HEK293 (cell line): ENCODE measurements at regions not wholly inside any gene's neighbourhood (a gene's known extent, or its start where the extent isn't known, plus 50 kb on each side); places are given as distances from the start of the nearest gene placed in this dataset.
A peak's percentile ranks its signal among the peaks of the same experiment; 100 is the strongest.

Source experiments
- CTCF ChIA-PET: fragments of 350-600 bp; formaldehyde crosslinking; extraction: SDS; loops from one replicate; lab custom pipeline; 2021; ENCODE audit warnings: antibody characterized with exemption; lab: Yijun Ruan, JAX
- POLR2A ChIA-PET: fragments of 300-600 bp; formaldehyde crosslinking; extraction: SDS; loops from one replicate; lab custom pipeline; 2020; ENCODE audit warnings: antibody characterized with exemption, inconsistent platforms; lab: Yijun Ruan, JAX
- H3K27ac ChIP-seq: fragments of 200-500 bp; sonication (Bioruptor generic); 2 replicates; pipeline ENCODE4 v1.5.1; 2014; ENCODE audit warnings: low read depth, low read length, control low read depth, inconsistent platforms; ENCODE audit errors: extremely low read depth
- H3K36me3 ChIP-seq, 2 experiments: fragments of 200-500 bp in 1 of 2; sonication (Bioruptor generic) in 1 of 2; 1 replicate in 1 of 2; 2 replicates in 1 of 2; pipeline ENCODE4 v1.5.1; 2014 to 2017; ENCODE audit warnings: inconsistent platforms in 2 of 2, low read length in 2 of 2; ENCODE audit not compliant: control insufficient read depth in 2 of 2, insufficient read depth in 1 of 2
- H3K4me1 ChIP-seq: fragments of 200-500 bp; sonication (Bioruptor generic); 2 replicates; pipeline ENCODE4 v1.5.1; 2014; ENCODE audit warnings: mild to moderate bottlenecking, low read length, inconsistent platforms; ENCODE audit not compliant: control insufficient read depth, insufficient read depth
- H3K4me3 ChIP-seq: 2 replicates; pipeline ENCODE4 v1.5.1; 2011; ENCODE audit warnings: low read depth, mild to moderate bottlenecking, control low read depth, low read length, moderate library complexity
- H3K9me3 ChIP-seq: fragments of 200-500 bp; sonication (Bioruptor generic); 2 replicates; pipeline ENCODE4 v1.5.1; 2014; ENCODE audit warnings: low read depth, low read length, inconsistent platforms; ENCODE audit not compliant: control insufficient read depth, insufficient read depth
- GLIS1 ChIP-seq: fragments of 450-650 bp; formaldehyde crosslinking; IDR thresholded peaks from 2 replicates; pipeline ENCODE4 v1.5.1; 2016; ENCODE audit warnings: missing biosample characterization, missing genetic modification characterization
- INSM2 ChIP-seq: fragments of 450-650 bp; formaldehyde crosslinking; IDR thresholded peaks from 2 replicates; pipeline ENCODE4 v1.5.1; 2016; ENCODE audit warnings: missing biosample characterization, missing genetic modification characterization
- KLF8 ChIP-seq: fragments of 450-650 bp; formaldehyde crosslinking; IDR thresholded peaks from 2 replicates; pipeline ENCODE4 v1.5.1; 2016; ENCODE audit warnings: missing biosample characterization, missing genetic modification characterization
- MYNN ChIP-seq: fragments of 450-650 bp; formaldehyde crosslinking; IDR thresholded peaks from 2 replicates; pipeline ENCODE4 v1.5.1; 2016; ENCODE audit warnings: missing biosample characterization, missing genetic modification characterization, borderline replicate concordance
- PBX3 ChIP-seq: sonication (generic); formaldehyde crosslinking; IDR thresholded peaks from 2 replicates; pipeline ENCODE4 v1.8.1; 2022; ENCODE audit warnings: mild to moderate bottlenecking, moderate library complexity, missing genetic modification reagents
- SP2 ChIP-seq: fragments of 450-650 bp; formaldehyde crosslinking; IDR thresholded peaks from 2 replicates; pipeline ENCODE4 v1.5.1; 2016; ENCODE audit warnings: missing biosample characterization, missing genetic modification characterization
- ZBTB21 ChIP-seq: fragments of 450-650 bp; formaldehyde crosslinking; IDR thresholded peaks from 2 replicates; pipeline ENCODE4 v1.5.1; 2017; ENCODE audit warnings: missing biosample characterization, missing genetic modification characterization
- ZBTB26 ChIP-seq: fragments of 450-650 bp; formaldehyde crosslinking; optimal IDR thresholded peaks from 2 replicates; pipeline ENCODE3; 2016; ENCODE audit warnings: missing biosample characterization, mild to moderate bottlenecking, missing genetic modification characterization
- ZBTB6 ChIP-seq: fragments of 450-650 bp; formaldehyde crosslinking; IDR thresholded peaks from 2 replicates; pipeline ENCODE4 v1.5.1; 2017; ENCODE audit warnings: missing biosample characterization, missing genetic modification characterization
- ZBTB7A ChIP-seq: fragments of 450-650 bp; formaldehyde crosslinking; IDR thresholded peaks from 2 replicates; pipeline ENCODE4 v1.5.1; 2016; ENCODE audit warnings: low read depth, missing biosample characterization, missing genetic modification characterization
- ZFP69B ChIP-seq: fragments of 450-650 bp; formaldehyde crosslinking; IDR thresholded peaks from 2 replicates; pipeline ENCODE4 v1.5.1; 2016; ENCODE audit warnings: missing biosample characterization, missing genetic modification characterization
- ZNF214 ChIP-seq: fragments of 450-650 bp; formaldehyde crosslinking; IDR thresholded peaks from 2 replicates; pipeline ENCODE4 v1.5.1; 2017; ENCODE audit warnings: missing biosample characterization, mild to moderate bottlenecking, missing genetic modification characterization, borderline replicate concordance
- ZNF26 ChIP-seq: fragments of 450-650 bp; formaldehyde crosslinking; IDR thresholded peaks from 2 replicates; pipeline ENCODE4 v1.5.1; 2016; ENCODE audit warnings: missing biosample characterization, missing genetic modification characterization
- ZNF341 ChIP-seq: fragments of 450-650 bp; formaldehyde crosslinking; IDR thresholded peaks from 2 replicates; pipeline ENCODE4; 2016; ENCODE audit warnings: low read depth, missing biosample characterization, missing genetic modification characterization
- ZNF362 ChIP-seq: fragments of 450-650 bp; formaldehyde crosslinking; IDR thresholded peaks from 2 replicates; pipeline ENCODE4 v1.5.1; 2016; ENCODE audit warnings: missing biosample characterization, missing genetic modification characterization
- ZNF561 ChIP-seq: fragments of 450-650 bp; IDR thresholded peaks from 2 replicates; pipeline ENCODE4 v1.5.1; 2018; ENCODE audit warnings: missing biosample characterization, missing genetic modification characterization, borderline replicate concordance
- ZNF585B ChIP-seq: fragments of 450-650 bp; formaldehyde crosslinking; IDR thresholded peaks from 2 replicates; pipeline ENCODE4 v1.5.1; 2016; ENCODE audit warnings: missing biosample characterization, missing genetic modification characterization
- ZNF701 ChIP-seq: fragments of 450-650 bp; formaldehyde crosslinking; IDR thresholded peaks from 2 replicates; pipeline ENCODE4 v1.5.1; 2016; ENCODE audit warnings: missing biosample characterization, missing genetic modification characterization

- TF ChIP-seq ZNF701 (tag by site-specific recombination) (no peak), ZBTB21 (tag by site-specific recombination) (no peak)
Measured at GRCh38 chr3:78140866-78141265, 1101.0 kb downstream of the ROBO2 start (continued).

- POLR2A ChIA-PET, result no interaction called here
- Histone ChIP-seq H3K4me3 (no peak overlapping the region), H3K36me3 (no peaks in the 10 kb centered on the region), H3K9me3 (no peaks in the 10 kb centered on the region), H3K27ac (no peak overlapping the region), H3K4me1 (peaks cover 3% of the 10 kb centered on the region; the same call in 1 of the 2 replicates)
- TF ChIP-seq ZNF26 (peak; percentile 65), MYNN (tag by site-specific recombination) (no peak)
- CTCF ChIA-PET, result interaction anchor here (1.3 kb wide), 1 partner anchor 20 kb away, joined by 6 read pairs; no protein-coding TSS in a partner anchor
Measured at GRCh38 chr3:78141269-78141668, 1101.4 kb downstream of the ROBO2 start.

- no peak overlapping the region for H3K4me3 ChIP-seq
- TF ChIP-seq ZNF214, result no peak
- no peak for TF ChIP-seq PBX3 (CRISPR knock-in tag)
- TF ChIP-seq SP2 (tag by site-specific recombination), result no peak
- no peak for TF ChIP-seq ZFP69B (tag by site-specific recombination)
- peaks cover 3% of the 10 kb centered on the region; the same call in 1 of the 2 replicates for H3K4me1 ChIP-seq
- H3K27ac ChIP-seq, result no peak overlapping the region
- H3K9me3 ChIP-seq, result no peaks in the 10 kb centered on the region
- ChIA-PET POLR2A (no interaction called here), CTCF (no interaction called here)
- H3K36me3 ChIP-seq, result no peaks in the 10 kb centered on the region
Measured at GRCh38 chr3:78143000-78143399, 1103.1 kb downstream of the ROBO2 start.

GRCh38 chr3:78148986-78149717, 1109.3 kb downstream of the ROBO2 start:
- Histone ChIP-seq H3K9me3 (no peaks in the 10 kb centered on the region), H3K36me3 (no peaks in the 10 kb centered on the region), H3K4me1 (no peaks in the 10 kb centered on the region), H3K4me3 (no peak overlapping the region)
- POLR2A ChIA-PET, result no interaction called here
- TF ChIP-seq ZBTB6 (tag by site-specific recombination), result no peak
- no peak for TF ChIP-seq KLF8 (tag by site-specific recombination)
- no peak for TF ChIP-seq ZBTB26 (tag by site-specific recombination)
- no peak for TF ChIP-seq ZNF341 (tag by site-specific recombination)
- TF ChIP-seq ZNF362 (tag by site-specific recombination), result no peak
- no peak for TF ChIP-seq ZNF561 (tag by site-specific recombination)
- TF ChIP-seq ZNF585B, result no peak
- TF ChIP-seq GLIS1 (tag by site-specific recombination), result no peak
- no peak for TF ChIP-seq INSM2 (tag by site-specific recombination)
- TF ChIP-seq ZBTB7A (tag by site-specific recombination), result no peak
- TF ChIP-seq, all 188 proteins: peak for 0
- no peak overlapping the region for H3K27ac ChIP-seq
- CTCF ChIA-PET, result no interaction called here
